Spleen (tissue), 11 donors: ENCODE measurements at regions not wholly inside any gene's neighbourhood (a gene's known extent, or its start where the extent isn't known, plus 50 kb on each side); places are given as distances from the start of the nearest gene placed in this dataset.

Experiments used
- DNase-seq: peaks from one replicate; pipeline ENCODE4 v3.0.0-alpha.2; 2020
- H3K27ac ChIP-seq, 8 donors: fragments of 200-600 bp; sonication (generic) in 7 of 8; 1 replicate in 4 of 8; 2 replicates in 4 of 8; pipeline versions ENCODE4 v1.5.0 to v1.8.0; 2016 to 2021; ENCODE audit warnings: inconsistent platforms in 4 of 8, mild to moderate bottlenecking in 4 of 8, moderate library complexity in 1 of 8
- H3K27me3 ChIP-seq, 7 donors: fragments of 200-600 bp; sonication (generic) in 6 of 7; replicated peaks in 1 of 7; 1 replicate in 4 of 7; 2 replicates in 3 of 7; pipeline versions ENCODE4 v1.5.0 to v1.8.0; 2016 to 2021; ENCODE audit warnings: inconsistent platforms in 3 of 7, mild to moderate bottlenecking in 1 of 7
- H3K36me3 ChIP-seq, 6 donors: fragments of 200-600 bp; sonication (generic) in 5 of 6; 1 replicate in 4 of 6; 2 replicates in 2 of 6; pipeline versions ENCODE4 v1.5.0 to v1.8.0; 2016 to 2021; ENCODE audit warnings: inconsistent platforms in 2 of 6
- H3K4me1 ChIP-seq, 6 donors: fragments of 200-600 bp; sonication (generic) in 5 of 6; 1 replicate in 3 of 6; 2 replicates in 3 of 6; pipeline versions ENCODE4 v1.5.0 to v1.8.0; 2016 to 2021; ENCODE audit warnings: inconsistent platforms in 3 of 6
- H3K4me3 ChIP-seq, 8 donors: fragments of 200-600 bp; sonication (generic) in 7 of 8; 1 replicate in 4 of 8; 2 replicates in 4 of 8; pipeline versions ENCODE4 v1.5.0 to v1.8.0; 2016 to 2021; ENCODE audit warnings: inconsistent platforms in 4 of 8, mild to moderate bottlenecking in 4 of 8, moderate library complexity in 2 of 8
- H3K9me3 ChIP-seq, 8 donors: fragments of 200-600 bp; sonication (generic) in 7 of 8; 1 replicate in 4 of 8; 2 replicates in 4 of 8; pipeline versions ENCODE4 v1.5.0 to v1.8.0; 2016 to 2021; ENCODE audit warnings: inconsistent platforms in 4 of 8
- CTCF ChIP-seq, 11 experiments: fragments of 200-600 bp in 7 of 11; fragments of 450-650 bp in 4 of 11; sonication (generic) in 4 of 11; IDR thresholded peaks in 8 of 11; conservative IDR thresholded peaks in 3 of 11; 1 replicate in 7 of 11; 2 replicates in 4 of 11; pipeline versions ENCODE4 v1.4.0 to v1.8.0; 2016 to 2021; ENCODE audit warnings: antibody characterized with exemption in 11 of 11, inconsistent platforms in 4 of 11, mild to moderate bottlenecking in 1 of 11
- POLR2A ChIP-seq, 3 donors: fragments of 450-650 bp; IDR thresholded peaks; one replicate each; pipeline ENCODE4 v1.5.1; 2017; ENCODE audit warnings: antibody characterized with exemption in 3 of 3, mild to moderate bottlenecking in 1 of 3
- POLR2AphosphoS5 ChIP-seq, 3 donors: sonication (generic); formaldehyde crosslinking; IDR thresholded peaks; one replicate each; pipeline ENCODE4 v1.5.1; 2017; ENCODE audit warnings: antibody characterized with exemption in 3 of 3
- WGBS, 5 donors: extraction: QIAGEN DNeasy Blood & Tissue Kit in 3 of 5; methylation state at CpG; one replicate each; pipeline versions ENCODE4 v1.1.5 to v1.1.7; 2013 to 2018; 5-methylcytosine and 5-hydroxymethylcytosine counted together
- intact Hi-C: fragments of 100-400 bp; cut with DNase I; formaldehyde crosslinking; loops from one replicate; pipeline ENCODE4 v1.15.0; 2023; ENCODE audit warnings: low total_unique reads
- donor health status: healthy with polysubstance abuse.
- donor health status: DM: no; HTN: no; CAD: no; lungs with moderate emphysema.
- donor health status: DM: no; HTN: no; CAD: no.
- donor health status: Bipolar disorder and iron deficiency.
- donor health status: healthy.
- donor health status: DM: no; HTN: no; CAD: no.
- donor health status: DM: yes; HTN: yes; CAD: no.

GRCh38 chr12:92621833-92622232 lies 81.0 kb upstream of the PLEKHG7 start:
- TF ChIP-seq POLR2AphosphoS5 (IDR thresholded peaks at IDR 0.05), result no peak
- no peak for TF ChIP-seq CTCF (IDR thresholded peaks at IDR 0.05 in 8 of 11, conservative IDR thresholded peaks at IDR 0.05 in 3 of 11)
- TF ChIP-seq POLR2A (IDR thresholded peaks at IDR 0.05), result no peak
- H3K27me3 ChIP-seq, result no peaks in the 10 kb centered on the region
- no peak overlapping the region for H3K4me3 ChIP-seq
- 85 to 96% (median 95%) methylated on average over 3 of the region's 3 CpGs for WGBS, 5 donors
- no peak for DNase-seq
- H3K27ac ChIP-seq, result no peak overlapping the region
- no peaks in the 10 kb centered on the region for H3K36me3 ChIP-seq
- H3K4me1 ChIP-seq, result no peaks in the 10 kb centered on the region
- peaks cover 0 to 8% (median 0%) of the 10 kb centered on the region in 8 donors for H3K9me3 ChIP-seq
- intact Hi-C loops, result no loop called here

DNA sequence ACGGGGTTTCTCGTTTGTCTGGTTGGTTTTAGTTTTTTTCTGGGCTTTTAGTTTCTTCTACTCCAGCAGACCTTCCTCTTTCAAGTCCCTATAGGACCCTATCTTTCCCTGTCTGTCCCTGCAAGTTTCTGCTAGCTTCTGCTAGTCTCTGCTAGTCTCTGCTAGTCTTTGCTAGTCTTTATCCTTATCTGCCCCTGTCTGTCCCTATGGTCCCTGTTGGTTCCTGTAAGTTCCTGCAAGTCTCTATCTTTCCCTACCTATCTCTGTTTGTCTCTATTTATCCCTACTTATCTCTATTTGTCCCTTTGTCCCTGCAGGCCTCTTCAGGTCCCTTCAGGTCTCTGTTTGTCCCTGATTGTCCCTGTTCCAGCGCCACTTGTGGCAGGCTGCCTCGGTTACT lies 81.5 kb upstream of the PLEKHG7 start:
- Histone ChIP-seq H3K4me1 (no peaks in the 10 kb centered on the region), H3K4me3 (no peak overlapping the region), H3K9me3 (peaks cover 0 to 8% (median 0%) of the 10 kb centered on the region in 8 donors), H3K36me3 (no peaks in the 10 kb centered on the region), H3K27me3 (no peaks in the 10 kb centered on the region), H3K27ac (no peak overlapping the region)
- DNase-seq, result no peak
- TF ChIP-seq POLR2AphosphoS5 (IDR thresholded peaks at IDR 0.05) (no peak), POLR2A (IDR thresholded peaks at IDR 0.05) (no peak), CTCF (IDR thresholded peaks at IDR 0.05 in 8 of 11, conservative IDR thresholded peaks at IDR 0.05 in 3 of 11) (no peak)
- intact Hi-C loops, result no loop called here
- WGBS, 5 donors, result 92 to 99% (median 96%) methylated on average over 4 of the region's 4 CpGs

GRCh38 chr12:92619730-92620684 lies 82.8 kb upstream of the PLEKHG7 start:
- Histone ChIP-seq H3K27ac (no peak overlapping the region), H3K4me3 (no peak overlapping the region), H3K4me1 (no peaks in the 10 kb centered on the region), H3K36me3 (no peaks in the 10 kb centered on the region), H3K9me3 (peaks cover 0 to 8% (median 0%) of the 10 kb centered on the region in 8 donors), H3K27me3 (no peaks in the 10 kb centered on the region)
- DNase-seq, result no peak
- TF ChIP-seq POLR2AphosphoS5 (IDR thresholded peaks at IDR 0.05), result no peak
- no peak for TF ChIP-seq CTCF (IDR thresholded peaks at IDR 0.05 in 8 of 11, conservative IDR thresholded peaks at IDR 0.05 in 3 of 11)
- no peak for TF ChIP-seq POLR2A (IDR thresholded peaks at IDR 0.05)
- intact Hi-C loops, result no loop called here
- 62 to 80% (median 71%) methylated on average over 8 of the region's 8 CpGs for WGBS, 5 donors

GRCh38 chr12:92619026-92619425 lies 83.8 kb upstream of the PLEKHG7 start:
- no peak overlapping the region for H3K27ac ChIP-seq
- 70 to 91% (median 83%) methylated on average over 2 of the region's 2 CpGs for WGBS, 5 donors
- peaks cover 0 to 8% (median 0%) of the 10 kb centered on the region in 8 donors for H3K9me3 ChIP-seq
- intact Hi-C loops, result no loop called here
- no peaks in the 10 kb centered on the region for H3K27me3 ChIP-seq
- H3K36me3 ChIP-seq, result no peaks in the 10 kb centered on the region
- H3K4me3 ChIP-seq, result no peak overlapping the region
- no peaks in the 10 kb centered on the region for H3K4me1 ChIP-seq
- no peak for DNase-seq
- no peak for TF ChIP-seq POLR2A (IDR thresholded peaks at IDR 0.05)
- TF ChIP-seq POLR2AphosphoS5 (IDR thresholded peaks at IDR 0.05), result no peak
- TF ChIP-seq CTCF (IDR thresholded peaks at IDR 0.05 in 8 of 11, conservative IDR thresholded peaks at IDR 0.05 in 3 of 11), result no peak
